Activated T-helper 1 cell treated with anti-CD3 and anti-CD28 coated beads, Interleukin-12 subunit alpha, Interleukin-12 subunit beta, Interleukin-2, Interleukin-4 antibody, amounts not matched to agents 30 ng/mL and 10 ng/mL and 1 ng/mL, durations not matched to agents 14 hours and 24 hours and 36 hours (primary cell): ENCODE measurements at regions not wholly inside any gene's neighbourhood (a gene's known extent, or its start where the extent isn't known, plus 50 kb on each side); places are given as distances from the start of the nearest gene placed in this dataset.

Source experiments
- DNase-seq: peaks from one replicate; pipeline ENCODE4 v3.0.0; 2021; ENCODE audit warnings: low spot score
- H3K27ac Mint-ChIP-seq: one replicate; pipeline ENCODE4 v1.8.0; 2021; ENCODE audit warnings: mild to moderate bottlenecking, mixed read lengths
- H3K27me3 Mint-ChIP-seq: one replicate; pipeline ENCODE4 v1.8.0; 2022; ENCODE audit warnings: mild to moderate bottlenecking, moderate library complexity, mixed read lengths; ENCODE audit not compliant: insufficient read depth
- H3K36me3 Mint-ChIP-seq: one replicate; pipeline ENCODE4 v1.8.0; 2021; ENCODE audit warnings: low read depth, mixed read lengths
- H3K4me1 Mint-ChIP-seq: one replicate; pipeline ENCODE4 v1.8.0; 2021; ENCODE audit warnings: low read depth, mixed read lengths
- H3K4me3 Mint-ChIP-seq: one replicate; pipeline ENCODE4 v1.8.0; 2021; ENCODE audit warnings: mild to moderate bottlenecking, moderate library complexity, mixed read lengths
- H3K9me3 Mint-ChIP-seq: one replicate; pipeline ENCODE4 v1.8.0; 2021; ENCODE audit warnings: mixed read lengths
- intact Hi-C: fragments of 100-400 bp; cut with micrococcal nuclease; formaldehyde crosslinking; loops from one replicate; pipeline ENCODE4 v1.15.1; 2024

GRCh38 chr1:219488275-219488674 lies 124.6 kb downstream of the ZC3H11B start:
- H3K4me1 Mint-ChIP-seq = no peaks in the 10 kb centered on the region
- no peak overlapping the region for H3K27ac Mint-ChIP-seq
- H3K9me3 Mint-ChIP-seq = no peaks in the 10 kb centered on the region
- H3K27me3 Mint-ChIP-seq = peaks cover 4% of the 10 kb centered on the region
- intact Hi-C loops = no loop called here
- H3K36me3 Mint-ChIP-seq = no peaks in the 10 kb centered on the region
- no peak overlapping the region for H3K4me3 Mint-ChIP-seq
- DNase-seq = no peak

GRCh38 chr1:219483530-219483929 lies 129.4 kb downstream of the ZC3H11B start:
- H3K4me3 Mint-ChIP-seq = no peak overlapping the region
- peaks cover 4% of the 10 kb centered on the region for H3K27me3 Mint-ChIP-seq
- no peaks in the 10 kb centered on the region for H3K36me3 Mint-ChIP-seq
- H3K4me1 Mint-ChIP-seq = no peaks in the 10 kb centered on the region
- H3K9me3 Mint-ChIP-seq = no peaks in the 10 kb centered on the region
- H3K27ac Mint-ChIP-seq = no peak overlapping the region
- intact Hi-C loops = no loop called here
- DNase-seq = no peak

- H3K36me3 Mint-ChIP-seq = no peaks in the 10 kb centered on the region
- peaks cover 4% of the 10 kb centered on the region for H3K27me3 Mint-ChIP-seq
- no peak overlapping the region for H3K27ac Mint-ChIP-seq
- no peak overlapping the region for H3K4me3 Mint-ChIP-seq
- no peak for DNase-seq
- intact Hi-C loops = no loop called here
- H3K9me3 Mint-ChIP-seq = no peaks in the 10 kb centered on the region
- H3K4me1 Mint-ChIP-seq = no peaks in the 10 kb centered on the region
Observed at GRCh38 chr1:219480011-219480410, 132.9 kb downstream of the ZC3H11B start.

GRCh38 chr1:219478811-219479210 lies 134.1 kb downstream of the ZC3H11B start:
- intact Hi-C loops = no loop called here
- no peak overlapping the region for H3K4me3 Mint-ChIP-seq
- no peaks in the 10 kb centered on the region for H3K36me3 Mint-ChIP-seq

GRCh38 chr1:219477861-219478260 lies 135.0 kb downstream of the ZC3H11B start:
- Mint-ChIP-seq H3K36me3 (no peaks in the 10 kb centered on the region), H3K4me3 (no peak overlapping the region), H3K9me3 (no peaks in the 10 kb centered on the region)

More at GRCh38 chr1:219478811-219479210, 134.1 kb downstream of the ZC3H11B start:
- Mint-ChIP-seq H3K4me1 (no peaks in the 10 kb centered on the region), H3K27me3 (no peaks in the 10 kb centered on the region), H3K27ac (no peak overlapping the region), H3K9me3 (no peaks in the 10 kb centered on the region)
- DNase-seq = no peak

GRCh38 chr1:219476716-219477115 lies 136.2 kb downstream of the ZC3H11B start:
- H3K36me3 Mint-ChIP-seq = no peaks in the 10 kb centered on the region
- H3K27ac Mint-ChIP-seq = no peak overlapping the region
- H3K9me3 Mint-ChIP-seq = no peaks in the 10 kb centered on the region
- H3K4me3 Mint-ChIP-seq = no peak overlapping the region
- no peak for DNase-seq
- no peaks in the 10 kb centered on the region for H3K27me3 Mint-ChIP-seq
- H3K4me1 Mint-ChIP-seq = no peaks in the 10 kb centered on the region
- intact Hi-C loops = no loop called here

More at GRCh38 chr1:219477861-219478260, 135.0 kb downstream of the ZC3H11B start:
- intact Hi-C loops = no loop called here
- no peak for DNase-seq
- H3K4me1 Mint-ChIP-seq = no peaks in the 10 kb centered on the region
- H3K27ac Mint-ChIP-seq = no peak overlapping the region
- no peaks in the 10 kb centered on the region for H3K27me3 Mint-ChIP-seq

GRCh38 chr1:219476116-219476515 lies 136.8 kb downstream of the ZC3H11B start:
- H3K27me3 Mint-ChIP-seq = no peaks in the 10 kb centered on the region
- DNase-seq = no peak
- no peaks in the 10 kb centered on the region for H3K9me3 Mint-ChIP-seq
- no peaks in the 10 kb centered on the region for H3K4me1 Mint-ChIP-seq
- H3K36me3 Mint-ChIP-seq = no peaks in the 10 kb centered on the region
- no peak overlapping the region for H3K27ac Mint-ChIP-seq
- H3K4me3 Mint-ChIP-seq = no peak overlapping the region
- intact Hi-C loops = no loop called here

GRCh38 chr1:219472596-219472995 lies 140.3 kb downstream of the ZC3H11B start:
- H3K27ac Mint-ChIP-seq = no peak overlapping the region
- no peaks in the 10 kb centered on the region for H3K4me1 Mint-ChIP-seq
- H3K36me3 Mint-ChIP-seq = no peaks in the 10 kb centered on the region
- no peaks in the 10 kb centered on the region for H3K27me3 Mint-ChIP-seq
- no peaks in the 10 kb centered on the region for H3K9me3 Mint-ChIP-seq
- intact Hi-C loops = no loop called here
- no peak for DNase-seq
- H3K4me3 Mint-ChIP-seq = no peak overlapping the region

GRCh38 chr1:219467524-219467923 lies 145.4 kb downstream of the ZC3H11B start:
- no peak for DNase-seq
- intact Hi-C loops = no loop called here
- H3K27ac Mint-ChIP-seq = no peak overlapping the region
- H3K27me3 Mint-ChIP-seq = no peaks in the 10 kb centered on the region
- no peak overlapping the region for H3K4me3 Mint-ChIP-seq
- peaks cover 6% of the 10 kb centered on the region for H3K4me1 Mint-ChIP-seq
- H3K9me3 Mint-ChIP-seq = no peaks in the 10 kb centered on the region
- no peaks in the 10 kb centered on the region for H3K36me3 Mint-ChIP-seq

- no peaks in the 10 kb centered on the region for H3K27me3 Mint-ChIP-seq
- DNase-seq = no peak
- H3K9me3 Mint-ChIP-seq = no peaks in the 10 kb centered on the region
- no peaks in the 10 kb centered on the region for H3K36me3 Mint-ChIP-seq
- H3K4me1 Mint-ChIP-seq = peaks cover 6% of the 10 kb centered on the region
- H3K4me3 Mint-ChIP-seq = no peak overlapping the region
- no peak overlapping the region for H3K27ac Mint-ChIP-seq
- intact Hi-C loops = loop anchor here (1.0 kb wide), 1 partner anchor 60 kb away; no protein-coding TSS in a partner anchor
Observed at GRCh38 chr1:219466766-219467165, 146.1 kb downstream of the ZC3H11B start.

GRCh38 chr1:219465212-219466093 lies 147.5 kb downstream of the ZC3H11B start:
- intact Hi-C loops = loop anchor here (1.0 to 2.0 kb wide), 2 partner anchors 39 to 61 kb away; no protein-coding TSS in a partner anchor
- no peaks in the 10 kb centered on the region for H3K36me3 Mint-ChIP-seq
- peaks cover 12% of the 10 kb centered on the region for H3K4me1 Mint-ChIP-seq
- no peak overlapping the region for H3K4me3 Mint-ChIP-seq
- DNase-seq = no peak
- H3K9me3 Mint-ChIP-seq = no peaks in the 10 kb centered on the region
- H3K27me3 Mint-ChIP-seq = no peaks in the 10 kb centered on the region
- H3K27ac Mint-ChIP-seq = peak overlapping the region; percentile 61

- Mint-ChIP-seq H3K4me3 (no peak overlapping the region), H3K9me3 (no peaks in the 10 kb centered on the region), H3K4me1 (peaks cover 12% of the 10 kb centered on the region), H3K36me3 (no peaks in the 10 kb centered on the region), H3K27ac (no peak overlapping the region), H3K27me3 (no peaks in the 10 kb centered on the region)
- no peak for DNase-seq
- intact Hi-C loops = loop anchor here (2.0 kb wide), 1 partner anchor 37 kb away; no protein-coding TSS in a partner anchor
Observed at GRCh38 chr1:219463636-219464035, 149.3 kb downstream of the ZC3H11B start.

- intact Hi-C loops = no loop called here
- DNase-seq = no peak
- no peak overlapping the region for H3K27ac Mint-ChIP-seq
- H3K36me3 Mint-ChIP-seq = no peaks in the 10 kb centered on the region
- no peak overlapping the region for H3K4me3 Mint-ChIP-seq
- peaks cover 12% of the 10 kb centered on the region for H3K4me1 Mint-ChIP-seq
- no peaks in the 10 kb centered on the region for H3K27me3 Mint-ChIP-seq
- no peaks in the 10 kb centered on the region for H3K9me3 Mint-ChIP-seq
Observed at GRCh38 chr1:219461981-219462400, 150.9 kb downstream of the ZC3H11B start.
